GM23338 (cell line): ENCODE measurements at regions not wholly inside any gene's neighbourhood (a gene's known extent, or its start where the extent isn't known, plus 50 kb on each side); places are given as distances from the start of the nearest gene placed in this dataset.

Experiments used
- ATAC-seq: fragments of 200-7000 bp; cut with Tn5 transposase; 3 replicates; pipeline ENCODE4 v1.9.1; 2020
- DNase-seq: peaks from one replicate; pipeline ENCODE4 v3.0.0-alpha.2; 2015; ENCODE audit warnings: low spot score
- H2AFZ ChIP-seq: fragments of 200-600 bp; sonication (generic); 2 replicates; pipeline ENCODE4 v1.8.0; 2016; ENCODE audit warnings: antibody characterized with exemption, mild to moderate bottlenecking, moderate library complexity
- H3F3A ChIP-seq: fragments of 200-600 bp; sonication (generic); replicated peaks from 2 replicates; pipeline ENCODE4 v1.8.0; 2017; ENCODE audit warnings: antibody characterized with exemption, mixed run types, low read depth
- H3K27ac ChIP-seq: fragments of 200-600 bp; sonication (generic); 2 replicates; pipeline ENCODE4 v1.6.1; 2016; ENCODE audit warnings: low read depth
- H3K27me3 ChIP-seq: fragments of 200-600 bp; sonication (generic); 2 replicates; pipeline ENCODE4 v1.8.0; 2016; ENCODE audit warnings: mild to moderate bottlenecking, mixed run types, moderate library complexity; ENCODE audit not compliant: insufficient read depth
- H3K36me3 ChIP-seq: fragments of 200-600 bp; sonication (generic); 2 replicates; pipeline ENCODE4 v1.8.0; 2016; ENCODE audit warnings: mild to moderate bottlenecking; ENCODE audit not compliant: insufficient read depth
- H3K4me1 ChIP-seq: fragments of 200-600 bp; sonication (generic); 2 replicates; pipeline ENCODE4 v1.8.0; 2016; ENCODE audit warnings: mild to moderate bottlenecking, moderate library complexity; ENCODE audit not compliant: insufficient read depth
- H3K4me2 ChIP-seq: fragments of 200-600 bp; sonication (generic); 2 replicates; pipeline ENCODE4 v1.7.1; 2017; ENCODE audit warnings: mixed run types
- H3K4me3 ChIP-seq: fragments of 200-600 bp; sonication (generic); 2 replicates; pipeline ENCODE4 v1.6.1; 2016; ENCODE audit warnings: mixed run types
- H3K79me2 ChIP-seq: fragments of 200-600 bp; sonication (generic); replicated peaks from 2 replicates; pipeline ENCODE4 v1.8.0; 2017; ENCODE audit warnings: mild to moderate bottlenecking; ENCODE audit not compliant: insufficient read depth
- H3K9me2 ChIP-seq: fragments of 200-600 bp; sonication (generic); 2 replicates; pipeline ENCODE4 v1.8.0; 2017; ENCODE audit not compliant: insufficient read depth
- H4K20me1 ChIP-seq: fragments of 200-600 bp; sonication (generic); replicated peaks from 2 replicates; pipeline ENCODE4 v1.8.0; 2017; ENCODE audit warnings: mild to moderate bottlenecking; ENCODE audit not compliant: insufficient read depth
- H3K27ac Mint-ChIP-seq: 2 replicates; pipeline ENCODE4 v1.8.0; 2020; ENCODE audit warnings: inconsistent platforms, mild to moderate bottlenecking, moderate library complexity, mixed read lengths
- H3K27me3 Mint-ChIP-seq: 3 replicates; pipeline ENCODE4 v1.8.0; 2022; ENCODE audit warnings: low read depth, mild to moderate bottlenecking, moderate library complexity, mixed read lengths, inconsistent platforms; ENCODE audit not compliant: insufficient read depth, poor library complexity
- H3K36me3 Mint-ChIP-seq: 3 replicates; pipeline ENCODE4 v1.8.0; 2021; ENCODE audit warnings: low read depth, mild to moderate bottlenecking, inconsistent platforms, moderate library complexity, mixed read lengths
- H3K4me1 Mint-ChIP-seq: 3 replicates; pipeline ENCODE4 v1.8.0; 2020; ENCODE audit warnings: mild to moderate bottlenecking, inconsistent platforms, mixed read lengths
- H3K4me3 Mint-ChIP-seq: 3 replicates; pipeline ENCODE4 v1.8.0; 2021; ENCODE audit warnings: moderate library complexity, mild to moderate bottlenecking, inconsistent platforms, mixed read lengths
- H3K9me3 Mint-ChIP-seq: 3 replicates; pipeline ENCODE4 v1.8.0; 2020; ENCODE audit warnings: moderate library complexity, mild to moderate bottlenecking, inconsistent platforms, mixed read lengths
- CREB1 ChIP-seq: fragments of 250-450 bp; sonication (Bioruptor Pico); IDR thresholded peaks from 2 replicates; pipeline ENCODE4 v1.5.0; 2020; ENCODE audit warnings: low read depth, mild to moderate bottlenecking, moderate library complexity
- ETS1 ChIP-seq: IDR thresholded peaks from 2 replicates; pipeline ENCODE4 v1.6.1; 2016; ENCODE audit warnings: antibody characterized with exemption
- EZH2phosphoT487 ChIP-seq: fragments of 200-600 bp; sonication (generic); IDR thresholded peaks from one replicate; pipeline ENCODE4 v1.8.1; 2018; ENCODE audit warnings: antibody characterized with exemption; ENCODE audit not compliant: unreplicated experiment
- JUNB ChIP-seq: IDR thresholded peaks from one replicate; pipeline ENCODE4 v1.6.1; 2016; ENCODE audit warnings: antibody characterized with exemption; ENCODE audit not compliant: unreplicated experiment
- NANOG ChIP-seq: IDR thresholded peaks from 2 replicates; pipeline ENCODE4 v1.6.1; 2016; ENCODE audit warnings: antibody characterized with exemption, borderline replicate concordance
- POLR2AphosphoS5 ChIP-seq: IDR thresholded peaks from 2 replicates; pipeline ENCODE4 v1.6.1; 2016; ENCODE audit warnings: antibody characterized with exemption, low read depth
- STAT1 ChIP-seq: IDR thresholded peaks from one replicate; pipeline ENCODE4 v1.6.1; 2016; ENCODE audit warnings: antibody characterized with exemption; ENCODE audit not compliant: unreplicated experiment
- ZNF114 ChIP-seq: fragments of 250-450 bp; sonication (Bioruptor Pico); IDR thresholded peaks from 2 replicates; pipeline ENCODE4 v1.5.0; 2020; ENCODE audit warnings: mild to moderate bottlenecking, moderate library complexity
- ZNF331 ChIP-seq: fragments of 250-450 bp; sonication (Bioruptor Pico); IDR thresholded peaks from 2 replicates; pipeline ENCODE4 v1.5.0; 2020; ENCODE audit warnings: low read depth, mild to moderate bottlenecking, moderate library complexity
- TF ChIP-seq, protein P1 (sequence below): IDR thresholded peaks from one replicate; pipeline ENCODE4 v1.6.1; 2018; ENCODE audit warnings: antibody characterized with exemption; ENCODE audit not compliant: unreplicated experiment
- TF ChIP-seq, protein P2 (sequence below), 2 experiments: fragments of 200-600 bp in 1 of 2; sonication (generic) in 1 of 2; conservative IDR thresholded peaks; 2 replicates each; pipeline versions ENCODE4 v1.5.1 to v1.6.1; 2016 to 2017; ENCODE audit warnings: antibody characterized with exemption in 2 of 2, low read depth in 2 of 2, mild to moderate bottlenecking in 2 of 2, moderate library complexity in 1 of 2
- TF ChIP-seq, protein P3 (sequence below): fragments of 250-450 bp; sonication (Bioruptor Pico); IDR thresholded peaks from 2 replicates; pipeline ENCODE4 v1.5.0; 2020; ENCODE audit warnings: mild to moderate bottlenecking, moderate library complexity

GRCh38 chr9:24436761-24437160 lies 108.9 kb downstream of the IZUMO3 start (continued):
- TF ChIP-seq, protein P1, sequence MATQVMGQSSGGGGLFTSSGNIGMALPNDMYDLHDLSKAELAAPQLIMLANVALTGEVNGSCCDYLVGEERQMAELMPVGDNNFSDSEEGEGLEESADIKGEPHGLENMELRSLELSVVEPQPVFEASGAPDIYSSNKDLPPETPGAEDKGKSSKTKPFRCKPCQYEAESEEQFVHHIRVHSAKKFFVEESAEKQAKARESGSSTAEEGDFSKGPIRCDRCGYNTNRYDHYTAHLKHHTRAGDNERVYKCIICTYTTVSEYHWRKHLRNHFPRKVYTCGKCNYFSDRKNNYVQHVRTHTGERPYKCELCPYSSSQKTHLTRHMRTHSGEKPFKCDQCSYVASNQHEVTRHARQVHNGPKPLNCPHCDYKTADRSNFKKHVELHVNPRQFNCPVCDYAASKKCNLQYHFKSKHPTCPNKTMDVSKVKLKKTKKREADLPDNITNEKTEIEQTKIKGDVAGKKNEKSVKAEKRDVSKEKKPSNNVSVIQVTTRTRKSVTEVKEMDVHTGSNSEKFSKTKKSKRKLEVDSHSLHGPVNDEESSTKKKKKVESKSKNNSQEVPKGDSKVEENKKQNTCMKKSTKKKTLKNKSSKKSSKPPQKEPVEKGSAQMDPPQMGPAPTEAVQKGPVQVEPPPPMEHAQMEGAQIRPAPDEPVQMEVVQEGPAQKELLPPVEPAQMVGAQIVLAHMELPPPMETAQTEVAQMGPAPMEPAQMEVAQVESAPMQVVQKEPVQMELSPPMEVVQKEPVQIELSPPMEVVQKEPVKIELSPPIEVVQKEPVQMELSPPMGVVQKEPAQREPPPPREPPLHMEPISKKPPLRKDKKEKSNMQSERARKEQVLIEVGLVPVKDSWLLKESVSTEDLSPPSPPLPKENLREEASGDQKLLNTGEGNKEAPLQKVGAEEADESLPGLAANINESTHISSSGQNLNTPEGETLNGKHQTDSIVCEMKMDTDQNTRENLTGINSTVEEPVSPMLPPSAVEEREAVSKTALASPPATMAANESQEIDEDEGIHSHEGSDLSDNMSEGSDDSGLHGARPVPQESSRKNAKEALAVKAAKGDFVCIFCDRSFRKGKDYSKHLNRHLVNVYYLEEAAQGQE: no peak
- no peak for TF ChIP-seq ZNF114 (CRISPR knock-in tag)

DNA sequence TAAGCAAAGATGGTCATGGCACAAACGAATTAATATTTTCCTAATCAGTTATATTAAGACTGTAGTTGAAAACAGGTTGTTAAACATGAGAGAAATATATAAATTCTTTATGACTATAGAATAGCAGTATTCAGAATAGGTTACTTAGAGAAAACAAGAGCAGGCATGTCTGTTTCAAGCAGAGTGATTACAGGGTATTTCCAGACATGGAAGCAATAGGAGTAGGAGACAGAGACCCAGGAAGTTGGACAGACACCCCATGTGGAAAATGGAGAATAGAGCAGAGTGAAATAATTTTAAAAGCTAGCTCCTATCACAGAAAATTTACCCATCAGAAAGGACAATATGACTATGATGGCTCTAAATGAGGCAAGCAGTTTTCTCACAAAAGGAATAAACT lies 111.5 kb downstream of the IZUMO3 start:
- no peak for ATAC-seq
- no peaks in the 10 kb centered on the region for H3K27me3 Mint-ChIP-seq
- no peak overlapping the region for H3K27ac Mint-ChIP-seq
- TF ChIP-seq, protein P2, sequence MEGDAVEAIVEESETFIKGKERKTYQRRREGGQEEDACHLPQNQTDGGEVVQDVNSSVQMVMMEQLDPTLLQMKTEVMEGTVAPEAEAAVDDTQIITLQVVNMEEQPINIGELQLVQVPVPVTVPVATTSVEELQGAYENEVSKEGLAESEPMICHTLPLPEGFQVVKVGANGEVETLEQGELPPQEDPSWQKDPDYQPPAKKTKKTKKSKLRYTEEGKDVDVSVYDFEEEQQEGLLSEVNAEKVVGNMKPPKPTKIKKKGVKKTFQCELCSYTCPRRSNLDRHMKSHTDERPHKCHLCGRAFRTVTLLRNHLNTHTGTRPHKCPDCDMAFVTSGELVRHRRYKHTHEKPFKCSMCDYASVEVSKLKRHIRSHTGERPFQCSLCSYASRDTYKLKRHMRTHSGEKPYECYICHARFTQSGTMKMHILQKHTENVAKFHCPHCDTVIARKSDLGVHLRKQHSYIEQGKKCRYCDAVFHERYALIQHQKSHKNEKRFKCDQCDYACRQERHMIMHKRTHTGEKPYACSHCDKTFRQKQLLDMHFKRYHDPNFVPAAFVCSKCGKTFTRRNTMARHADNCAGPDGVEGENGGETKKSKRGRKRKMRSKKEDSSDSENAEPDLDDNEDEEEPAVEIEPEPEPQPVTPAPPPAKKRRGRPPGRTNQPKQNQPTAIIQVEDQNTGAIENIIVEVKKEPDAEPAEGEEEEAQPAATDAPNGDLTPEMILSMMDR (conservative IDR thresholded peaks at IDR 0.05; ENCODE audit: low read depth in 2 of 2): no peak
- no peak for TF ChIP-seq STAT1
- no peak for TF ChIP-seq ZNF331 (CRISPR knock-in tag)
- TF ChIP-seq POLR2AphosphoS5: no peak
- no peak for TF ChIP-seq EZH2phosphoT487
- TF ChIP-seq JUNB: no peak
- TF ChIP-seq, protein P3, sequence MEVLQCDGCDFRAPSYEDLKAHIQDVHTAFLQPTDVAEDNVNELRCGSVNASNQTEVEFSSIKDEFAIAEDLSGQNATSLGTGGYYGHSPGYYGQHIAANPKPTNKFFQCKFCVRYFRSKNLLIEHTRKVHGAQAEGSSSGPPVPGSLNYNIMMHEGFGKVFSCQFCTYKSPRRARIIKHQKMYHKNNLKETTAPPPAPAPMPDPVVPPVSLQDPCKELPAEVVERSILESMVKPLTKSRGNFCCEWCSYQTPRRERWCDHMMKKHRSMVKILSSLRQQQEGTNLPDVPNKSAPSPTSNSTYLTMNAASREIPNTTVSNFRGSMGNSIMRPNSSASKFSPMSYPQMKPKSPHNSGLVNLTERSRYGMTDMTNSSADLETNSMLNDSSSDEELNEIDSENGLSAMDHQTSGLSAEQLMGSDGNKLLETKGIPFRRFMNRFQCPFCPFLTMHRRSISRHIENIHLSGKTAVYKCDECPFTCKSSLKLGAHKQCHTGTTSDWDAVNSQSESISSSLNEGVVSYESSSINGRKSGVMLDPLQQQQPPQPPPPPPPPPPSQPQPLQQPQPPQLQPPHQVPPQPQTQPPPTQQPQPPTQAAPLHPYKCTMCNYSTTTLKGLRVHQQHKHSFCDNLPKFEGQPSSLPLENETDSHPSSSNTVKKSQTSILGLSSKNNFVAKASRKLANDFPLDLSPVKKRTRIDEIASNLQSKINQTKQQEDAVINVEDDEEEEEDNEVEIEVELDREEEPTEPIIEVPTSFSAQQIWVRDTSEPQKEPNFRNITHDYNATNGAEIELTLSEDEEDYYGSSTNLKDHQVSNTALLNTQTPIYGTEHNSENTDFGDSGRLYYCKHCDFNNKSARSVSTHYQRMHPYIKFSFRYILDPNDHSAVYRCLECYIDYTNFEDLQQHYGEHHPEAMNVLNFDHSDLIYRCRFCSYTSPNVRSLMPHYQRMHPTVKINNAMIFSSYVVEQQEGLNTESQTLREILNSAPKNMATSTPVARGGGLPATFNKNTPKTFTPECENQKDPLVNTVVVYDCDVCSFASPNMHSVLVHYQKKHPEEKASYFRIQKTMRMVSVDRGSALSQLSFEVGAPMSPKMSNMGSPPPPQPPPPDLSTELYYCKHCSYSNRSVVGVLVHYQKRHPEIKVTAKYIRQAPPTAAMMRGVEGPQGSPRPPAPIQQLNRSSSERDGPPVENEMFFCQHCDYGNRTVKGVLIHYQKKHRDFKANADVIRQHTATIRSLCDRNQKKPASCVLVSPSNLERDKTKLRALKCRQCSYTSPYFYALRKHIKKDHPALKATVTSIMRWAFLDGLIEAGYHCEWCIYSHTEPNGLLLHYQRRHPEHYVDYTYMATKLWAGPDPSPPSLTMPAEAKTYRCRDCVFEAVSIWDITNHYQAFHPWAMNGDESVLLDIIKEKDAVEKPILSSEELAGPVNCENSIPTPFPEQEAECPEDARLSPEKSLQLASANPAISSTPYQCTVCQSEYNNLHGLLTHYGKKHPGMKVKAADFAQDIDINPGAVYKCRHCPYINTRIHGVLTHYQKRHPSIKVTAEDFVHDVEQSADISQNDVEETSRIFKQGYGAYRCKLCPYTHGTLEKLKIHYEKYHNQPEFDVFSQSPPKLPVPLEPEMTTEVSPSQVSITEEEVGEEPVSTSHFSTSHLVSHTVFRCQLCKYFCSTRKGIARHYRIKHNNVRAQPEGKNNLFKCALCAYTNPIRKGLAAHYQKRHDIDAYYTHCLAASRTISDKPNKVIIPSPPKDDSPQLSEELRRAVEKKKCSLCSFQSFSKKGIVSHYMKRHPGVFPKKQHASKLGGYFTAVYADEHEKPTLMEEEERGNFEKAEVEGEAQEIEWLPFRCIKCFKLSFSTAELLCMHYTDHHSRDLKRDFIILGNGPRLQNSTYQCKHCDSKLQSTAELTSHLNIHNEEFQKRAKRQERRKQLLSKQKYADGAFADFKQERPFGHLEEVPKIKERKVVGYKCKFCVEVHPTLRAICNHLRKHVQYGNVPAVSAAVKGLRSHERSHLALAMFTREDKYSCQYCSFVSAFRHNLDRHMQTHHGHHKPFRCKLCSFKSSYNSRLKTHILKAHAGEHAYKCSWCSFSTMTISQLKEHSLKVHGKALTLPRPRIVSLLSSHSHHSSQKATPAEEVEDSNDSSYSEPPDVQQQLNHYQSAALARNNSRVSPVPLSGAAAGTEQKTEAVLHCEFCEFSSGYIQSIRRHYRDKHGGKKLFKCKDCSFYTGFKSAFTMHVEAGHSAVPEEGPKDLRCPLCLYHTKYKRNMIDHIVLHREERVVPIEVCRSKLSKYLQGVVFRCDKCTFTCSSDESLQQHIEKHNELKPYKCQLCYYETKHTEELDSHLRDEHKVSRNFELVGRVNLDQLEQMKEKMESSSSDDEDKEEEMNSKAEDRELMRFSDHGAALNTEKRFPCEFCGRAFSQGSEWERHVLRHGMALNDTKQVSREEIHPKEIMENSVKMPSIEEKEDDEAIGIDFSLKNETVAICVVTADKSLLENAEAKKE: no peak
- no peak for TF ChIP-seq ZNF114 (CRISPR knock-in tag)
- no peak for TF ChIP-seq ETS1
- no peak for TF ChIP-seq NANOG
- no peak for TF ChIP-seq CREB1

More for the DNA sequence above, 111.5 kb downstream of the IZUMO3 start:
- no peak for DNase-seq
- Histone ChIP-seq H3K4me3 (no peak overlapping the region), H4K20me1 (no peaks in the 10 kb centered on the region), H3K9me2 (peaks cover 6% of the 10 kb centered on the region), H3K27ac (0 out of 2 replicates have a peak overlapping the region, but pooled peaks have one; percentile 20), H3K4me1 (no peaks in the 10 kb centered on the region), H2AFZ (peak overlapping the region; percentile 4; the same call in 1 of the 2 replicates), H3K79me2 (no peaks in the 10 kb centered on the region), H3K4me2 (no peak overlapping the region), H3F3A (no peaks in the 10 kb centered on the region), H3K36me3 (no peaks in the 10 kb centered on the region), H3K27me3 (no peaks in the 10 kb centered on the region)
- Mint-ChIP-seq H3K9me3 (peaks cover 2% of the 10 kb centered on the region; the same call in 1 of the 3 replicates), H3K4me1 (peaks cover 6% of the 10 kb centered on the region; the same call in 2 of the 3 replicates), H3K36me3 (no peaks in the 10 kb centered on the region), H3K4me3 (no peak overlapping the region)
